CD8-positive, alpha-beta memory T cell (primary cell): ENCODE measurements at regions not wholly inside any gene's neighbourhood (a gene's known extent, or its start where the extent isn't known, plus 50 kb on each side); places are given as distances from the start of the nearest gene placed in this dataset.

Experiments
- CTCF ChIA-PET: fragments of 350-600 bp; sonication (Branson Sonifier 250); formaldehyde crosslinking; loops from one replicate; lab custom pipeline; 2021; ENCODE audit warnings: antibody characterized with exemption; lab: Charles Lee
- POLR2A ChIA-PET: fragments of 350-600 bp; sonication (Branson Sonifier 250); formaldehyde crosslinking; loops from one replicate; lab custom pipeline; 2021; ENCODE audit warnings: antibody characterized with exemption; lab: Charles Lee
- DNase-seq, 5 donors: peaks; one replicate each; pipeline versions ENCODE4 v3.0.0 to v3.0.0-alpha.2; 2020 to 2022; ENCODE audit warnings: mixed read lengths in 1 of 5
- H3K27ac ChIP-seq: one replicate; pipeline ENCODE4 v1.7.0; 2013; ENCODE audit warnings: low read depth, mild to moderate bottlenecking, low read length, moderate library complexity
- H3K27me3 ChIP-seq: 2 replicates; pipeline ENCODE4 v1.7.0; 2013; ENCODE audit warnings: low read length, mild to moderate bottlenecking; ENCODE audit not compliant: insufficient read depth, poor library complexity, severe bottlenecking
- H3K36me3 ChIP-seq: 2 replicates; pipeline ENCODE4 v1.7.0; 2013; ENCODE audit warnings: mild to moderate bottlenecking, low read length, moderate library complexity; ENCODE audit not compliant: insufficient read depth
- H3K4me1 ChIP-seq: 2 replicates; pipeline ENCODE4 v1.7.0; 2013; ENCODE audit warnings: mild to moderate bottlenecking, low read length, moderate library complexity; ENCODE audit not compliant: insufficient read depth
- H3K4me3 ChIP-seq: 2 replicates; pipeline ENCODE4 v1.7.0; 2013; ENCODE audit warnings: mild to moderate bottlenecking, low read length
- H3K9me3 ChIP-seq: 2 replicates; pipeline ENCODE4 v1.7.0; 2013; ENCODE audit warnings: mild to moderate bottlenecking, low read length
- H3K27ac Mint-ChIP-seq, 8 donors: one replicate each; pipeline ENCODE4 v1.8.0; 2020 to 2021; ENCODE audit warnings: mixed read lengths in 8 of 8, mild to moderate bottlenecking in 6 of 8, inconsistent platforms in 3 of 8, moderate library complexity in 3 of 8
- H3K27me3 Mint-ChIP-seq, 2 donors: one replicate each; pipeline ENCODE4 v1.8.0; 2020 to 2021; ENCODE audit warnings: mixed read lengths in 2 of 2, mild to moderate bottlenecking in 1 of 2, moderate library complexity in 1 of 2
- H3K36me3 Mint-ChIP-seq, 3 donors: one replicate each; pipeline ENCODE4 v1.8.0; 2020 to 2021; ENCODE audit warnings: mixed read lengths in 3 of 3, inconsistent platforms in 1 of 3, mild to moderate bottlenecking in 1 of 3
- H3K4me1 Mint-ChIP-seq, 3 donors: one replicate each; pipeline ENCODE4 v1.8.0; 2020 to 2021; ENCODE audit warnings: mixed read lengths in 3 of 3, inconsistent platforms in 1 of 3, mild to moderate bottlenecking in 1 of 3
- H3K4me3 Mint-ChIP-seq, 7 donors: one replicate each; pipeline ENCODE4 v1.8.0; 2020 to 2021; ENCODE audit warnings: mixed read lengths in 7 of 7, mild to moderate bottlenecking in 6 of 7, moderate library complexity in 4 of 7, inconsistent platforms in 2 of 7
- H3K9me3 Mint-ChIP-seq, 5 donors: one replicate each; pipeline ENCODE4 v1.8.0; 2020 to 2022; ENCODE audit warnings: mixed read lengths in 5 of 5, mild to moderate bottlenecking in 3 of 5, moderate library complexity in 2 of 5, inconsistent platforms in 1 of 5

GRCh38 chr2:43087413-43087812, 139.0 kb downstream of the ZFP36L2 start:
- peaks cover 0 to 16% (median 4%) of the 10 kb centered on the region in 3 donors for H3K36me3 Mint-ChIP-seq
- no peaks in the 10 kb centered on the region for H3K27me3 Mint-ChIP-seq
- peak overlapping the region in 2 of 8 donors; percentile 20 to 91 for H3K27ac Mint-ChIP-seq
- peaks cover 0 to 14% (median 6%) of the 10 kb centered on the region in 5 donors for H3K9me3 Mint-ChIP-seq
- H3K4me3 Mint-ChIP-seq, result peak overlapping the region in 1 of 7 donors; percentile 20
- Histone ChIP-seq H3K4me3 (no peak overlapping the region), H3K9me3 (no peaks in the 10 kb centered on the region), H3K27me3 (no peaks in the 10 kb centered on the region), H3K36me3 (no peaks in the 10 kb centered on the region), H3K4me1 (peaks cover 5% of the 10 kb centered on the region), H3K27ac (no peak overlapping the region)
- DNase-seq, result no peak
- ChIA-PET POLR2A (no interaction called here), CTCF (no interaction called here)
- peaks cover 5 to 10% (median 7%) of the 10 kb centered on the region in 3 donors for H3K4me1 Mint-ChIP-seq

- Mint-ChIP-seq H3K9me3 (peaks cover 0 to 14% (median 6%) of the 10 kb centered on the region in 5 donors), H3K27me3 (no peaks in the 10 kb centered on the region)
Observed at GRCh38 chr2:43086451-43087221, 139.8 kb downstream of the ZFP36L2 start.

GRCh38 chr2:43085929-43086328, 140.5 kb downstream of the ZFP36L2 start:
- peaks cover 0 to 15% (median 4%) of the 10 kb centered on the region in 3 donors for H3K36me3 Mint-ChIP-seq
- H3K9me3 Mint-ChIP-seq, result peaks cover 0 to 14% (median 6%) of the 10 kb centered on the region in 5 donors
- DNase-seq, result no peak
- Histone ChIP-seq H3K27me3 (no peaks in the 10 kb centered on the region), H3K36me3 (no peaks in the 10 kb centered on the region), H3K27ac (no peak overlapping the region), H3K9me3 (no peaks in the 10 kb centered on the region), H3K4me3 (no peak overlapping the region), H3K4me1 (peaks cover 5% of the 10 kb centered on the region)
- H3K27ac Mint-ChIP-seq, result no peak overlapping the region
- CTCF ChIA-PET, result no interaction called here
- H3K4me1 Mint-ChIP-seq, result peaks cover 5 to 10% (median 7%) of the 10 kb centered on the region in 3 donors
- no peaks in the 10 kb centered on the region for H3K27me3 Mint-ChIP-seq
- H3K4me3 Mint-ChIP-seq, result no peak overlapping the region
- POLR2A ChIA-PET, result no interaction called here

More at GRCh38 chr2:43086451-43087221, 139.8 kb downstream of the ZFP36L2 start:
- H3K4me3 ChIP-seq, result no peak overlapping the region
- POLR2A ChIA-PET, result no interaction called here
- H3K27ac ChIP-seq, result no peak overlapping the region
- peak overlapping the region in 1 of 8 donors; percentile 93 for H3K27ac Mint-ChIP-seq
- peaks cover 0 to 16% (median 4%) of the 10 kb centered on the region in 3 donors for H3K36me3 Mint-ChIP-seq
- H3K4me3 Mint-ChIP-seq, result no peak overlapping the region
- H3K4me1 Mint-ChIP-seq, result peaks cover 5 to 10% (median 7%) of the 10 kb centered on the region in 3 donors
- DNase-seq, result no peak
- H3K9me3 ChIP-seq, result no peaks in the 10 kb centered on the region
- peaks cover 5% of the 10 kb centered on the region for H3K4me1 ChIP-seq
- H3K27me3 ChIP-seq, result no peaks in the 10 kb centered on the region
- CTCF ChIA-PET, result no interaction called here
- no peaks in the 10 kb centered on the region for H3K36me3 ChIP-seq

- peaks cover 0 to 11% (median 3%) of the 10 kb centered on the region in 5 donors for H3K9me3 Mint-ChIP-seq
- H3K36me3 Mint-ChIP-seq, result peaks cover 0 to 11% (median 3%) of the 10 kb centered on the region in 3 donors
- H3K27me3 Mint-ChIP-seq, result no peaks in the 10 kb centered on the region
Observed at GRCh38 chr2:43085505-43085904, 140.9 kb downstream of the ZFP36L2 start.

GRCh38 chr2:43084699-43085091, 141.7 kb downstream of the ZFP36L2 start:
- Mint-ChIP-seq H3K4me1 (peaks cover 5 to 13% (median 11%) of the 10 kb centered on the region in 3 donors), H3K27me3 (no peaks in the 10 kb centered on the region), H3K36me3 (peaks cover 0 to 3% (median 0%) of the 10 kb centered on the region in 3 donors), H3K4me3 (peak overlapping the region in 1 of 7 donors; percentile 10), H3K27ac (peak overlapping the region in 6 of 8 donors; percentile 3 to 58 (median 50)), H3K9me3 (peaks cover 0 to 3% (median under 1%) of the 10 kb centered on the region in 5 donors)
- Histone ChIP-seq H3K4me1 (peaks cover 5% of the 10 kb centered on the region), H3K9me3 (no peaks in the 10 kb centered on the region), H3K27ac (no peak overlapping the region), H3K36me3 (no peaks in the 10 kb centered on the region), H3K4me3 (no peak overlapping the region), H3K27me3 (no peaks in the 10 kb centered on the region)
- DNase-seq, result no peak
- CTCF ChIA-PET, result interaction anchor here (0.7 to 0.8 kb wide), 2 partner anchors 15 to 400 kb away, joined by 3 read pairs; no protein-coding TSS in a partner anchor
- POLR2A ChIA-PET, result no interaction called here

More at GRCh38 chr2:43085505-43085904, 140.9 kb downstream of the ZFP36L2 start:
- Mint-ChIP-seq H3K4me1 (peaks cover 5 to 10% (median 7%) of the 10 kb centered on the region in 3 donors), H3K4me3 (no peak overlapping the region), H3K27ac (peak overlapping the region in 2 of 8 donors; percentile 13 to 94)
- no peak for DNase-seq
- H3K4me3 ChIP-seq, result no peak overlapping the region
- no peak overlapping the region for H3K27ac ChIP-seq
- POLR2A ChIA-PET, result no interaction called here
- CTCF ChIA-PET, result no interaction called here
- H3K9me3 ChIP-seq, result no peaks in the 10 kb centered on the region
- peaks cover 5% of the 10 kb centered on the region for H3K4me1 ChIP-seq
- no peaks in the 10 kb centered on the region for H3K36me3 ChIP-seq
- no peaks in the 10 kb centered on the region for H3K27me3 ChIP-seq

GRCh38 chr2:43083710-43084698, 142.4 kb downstream of the ZFP36L2 start:
- Mint-ChIP-seq H3K27me3 (no peaks in the 10 kb centered on the region), H3K36me3 (no peaks in the 10 kb centered on the region)
- CTCF ChIA-PET, result interaction anchor here (0.7 to 0.8 kb wide), 2 partner anchors 14 to 400 kb away, joined by 3 read pairs; no protein-coding TSS in a partner anchor

GRCh38 chr2:43082903-43083677, 143.3 kb downstream of the ZFP36L2 start:
- no peaks in the 10 kb centered on the region for H3K36me3 Mint-ChIP-seq
- Histone ChIP-seq H3K4me1 (peaks cover 5% of the 10 kb centered on the region), H3K27me3 (no peaks in the 10 kb centered on the region), H3K9me3 (no peaks in the 10 kb centered on the region), H3K27ac (no peak overlapping the region), H3K4me3 (no peak overlapping the region), H3K36me3 (no peaks in the 10 kb centered on the region)
- no peak for DNase-seq
- H3K4me3 Mint-ChIP-seq, result no peak overlapping the region
- H3K27me3 Mint-ChIP-seq, result no peaks in the 10 kb centered on the region
- peaks cover 5 to 13% (median 11%) of the 10 kb centered on the region in 3 donors for H3K4me1 Mint-ChIP-seq
- CTCF ChIA-PET, result no interaction called here
- peak overlapping the region in 3 of 8 donors; percentile 43 to 85 (median 48) for H3K27ac Mint-ChIP-seq
- H3K9me3 Mint-ChIP-seq, result no peaks in the 10 kb centered on the region
- POLR2A ChIA-PET, result no interaction called here

More at GRCh38 chr2:43083710-43084698, 142.4 kb downstream of the ZFP36L2 start:
- Histone ChIP-seq H3K27me3 (no peaks in the 10 kb centered on the region), H3K27ac (no peak overlapping the region), H3K4me1 (peaks cover 5% of the 10 kb centered on the region), H3K4me3 (no peak overlapping the region), H3K36me3 (no peaks in the 10 kb centered on the region), H3K9me3 (no peaks in the 10 kb centered on the region)
- no peak for DNase-seq
- peak overlapping the region in 2 of 8 donors; percentile 3 to 50 for H3K27ac Mint-ChIP-seq
- POLR2A ChIA-PET, result no interaction called here
- H3K9me3 Mint-ChIP-seq, result no peaks in the 10 kb centered on the region
- H3K4me3 Mint-ChIP-seq, result peak overlapping the region in 1 of 7 donors; percentile 10
- peaks cover 5 to 13% (median 11%) of the 10 kb centered on the region in 3 donors for H3K4me1 Mint-ChIP-seq
